ENCODE measurements at regions not wholly inside any gene's neighbourhood (a gene's known extent, or its start where the extent isn't known, plus 50 kb on each side); places are given as distances from the start of the nearest gene placed in this dataset.
"Not testable (repeated sequence)": the region's sequence is repeated elsewhere in the genome, so short reads cannot be mapped to it uniquely, and the experiment has no call there.

GRCh38 chr16:87149051-87149450, 168.1 kb downstream of the C16orf95 start:
- Histone ChIP-seq H3K4me3 (replicated peaks; ENCODE audit: low read depth, low read length) (no peak overlapping the region), H3K27me3 (replicated peaks; ENCODE audit: control insufficient read depth, insufficient read depth, low read length) (no peaks in the 10 kb centered on the region), H3K36me3 (ENCODE audit: control insufficient read depth, insufficient read depth, low read length) (no peaks in the 10 kb centered on the region)
- TF ChIP-seq, protein P1, sequence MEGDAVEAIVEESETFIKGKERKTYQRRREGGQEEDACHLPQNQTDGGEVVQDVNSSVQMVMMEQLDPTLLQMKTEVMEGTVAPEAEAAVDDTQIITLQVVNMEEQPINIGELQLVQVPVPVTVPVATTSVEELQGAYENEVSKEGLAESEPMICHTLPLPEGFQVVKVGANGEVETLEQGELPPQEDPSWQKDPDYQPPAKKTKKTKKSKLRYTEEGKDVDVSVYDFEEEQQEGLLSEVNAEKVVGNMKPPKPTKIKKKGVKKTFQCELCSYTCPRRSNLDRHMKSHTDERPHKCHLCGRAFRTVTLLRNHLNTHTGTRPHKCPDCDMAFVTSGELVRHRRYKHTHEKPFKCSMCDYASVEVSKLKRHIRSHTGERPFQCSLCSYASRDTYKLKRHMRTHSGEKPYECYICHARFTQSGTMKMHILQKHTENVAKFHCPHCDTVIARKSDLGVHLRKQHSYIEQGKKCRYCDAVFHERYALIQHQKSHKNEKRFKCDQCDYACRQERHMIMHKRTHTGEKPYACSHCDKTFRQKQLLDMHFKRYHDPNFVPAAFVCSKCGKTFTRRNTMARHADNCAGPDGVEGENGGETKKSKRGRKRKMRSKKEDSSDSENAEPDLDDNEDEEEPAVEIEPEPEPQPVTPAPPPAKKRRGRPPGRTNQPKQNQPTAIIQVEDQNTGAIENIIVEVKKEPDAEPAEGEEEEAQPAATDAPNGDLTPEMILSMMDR (IDR thresholded peaks at IDR 0.05; ENCODE audit: insufficient read depth, low read length, poor library complexity, severe bottlenecking), result no peak
- DNase-seq (ENCODE audit: extremely low read depth, insufficient read length), result no peak

- H3K36me3 ChIP-seq (ENCODE audit: control insufficient read depth, insufficient read depth, low read length), result no peaks in the 10 kb centered on the region
- no peak for DNase-seq (ENCODE audit: extremely low read depth, insufficient read length)
- TF ChIP-seq, protein P1 (IDR thresholded peaks at IDR 0.05; ENCODE audit: insufficient read depth, low read length, poor library complexity, severe bottlenecking), result no peak
- no peak overlapping the region for H3K4me3 ChIP-seq (replicated peaks; ENCODE audit: low read depth, low read length)
- no peaks in the 10 kb centered on the region for H3K27me3 ChIP-seq (replicated peaks; ENCODE audit: control insufficient read depth, insufficient read depth, low read length)
These were observed 166.9 kb downstream of the C16orf95 start for GRCh38 chr16:87150262-87150661.

- no peak for DNase-seq (ENCODE audit: extremely low read depth, insufficient read length)
- H3K27me3 ChIP-seq (replicated peaks; ENCODE audit: control insufficient read depth, insufficient read depth, low read length), result no peaks in the 10 kb centered on the region
These were observed 166.4 kb downstream of the C16orf95 start for GRCh38 chr16:87150681-87151280.

GRCh38 chr16:87152221-87152755, 164.9 kb downstream of the C16orf95 start:
- Histone ChIP-seq H3K27me3 (replicated peaks; ENCODE audit: control insufficient read depth, insufficient read depth, low read length) (no peaks in the 10 kb centered on the region), H3K4me3 (replicated peaks; ENCODE audit: low read depth, low read length) (no peak overlapping the region), H3K36me3 (ENCODE audit: control insufficient read depth, insufficient read depth, low read length) (no peaks in the 10 kb centered on the region)
- TF ChIP-seq, protein P1 (IDR thresholded peaks at IDR 0.05; ENCODE audit: insufficient read depth, low read length, poor library complexity, severe bottlenecking), result no peak
- DNase-seq (ENCODE audit: extremely low read depth, insufficient read length), result no peak

More at GRCh38 chr16:87150681-87151280, 166.4 kb downstream of the C16orf95 start:
- Histone ChIP-seq H3K36me3 (ENCODE audit: control insufficient read depth, insufficient read depth, low read length) (no peaks in the 10 kb centered on the region), H3K4me3 (replicated peaks; ENCODE audit: low read depth, low read length) (no peak overlapping the region)
- TF ChIP-seq, protein P1 (IDR thresholded peaks at IDR 0.05; ENCODE audit: insufficient read depth, low read length, poor library complexity, severe bottlenecking), result no peak

DNA sequence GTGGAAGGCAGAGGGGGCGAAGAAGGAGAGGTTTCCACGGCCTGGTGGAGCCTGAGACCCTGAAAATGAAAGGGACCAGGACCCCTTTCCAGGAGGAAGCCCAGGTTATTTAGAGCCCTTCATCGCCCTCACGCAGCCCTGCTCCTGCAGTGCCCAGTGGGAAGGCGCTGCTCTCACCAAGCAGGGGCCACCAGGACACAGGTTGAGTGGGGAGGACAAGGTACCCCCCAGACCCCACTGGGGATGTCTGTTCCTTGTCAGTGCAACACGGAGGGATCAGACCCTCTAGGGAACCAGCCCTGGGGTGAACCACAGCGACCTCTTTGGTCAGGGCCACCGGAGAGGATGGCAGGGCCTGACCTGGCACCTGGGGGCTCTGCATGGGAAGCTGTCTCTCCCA, 163.9 kb downstream of the C16orf95 start:
- H3K27me3 ChIP-seq (replicated peaks; ENCODE audit: control insufficient read depth, insufficient read depth, low read length), result no peaks in the 10 kb centered on the region
- no peak overlapping the region for H3K4me3 ChIP-seq (replicated peaks; ENCODE audit: low read depth, low read length)
- TF ChIP-seq, protein P1 (IDR thresholded peaks at IDR 0.05; ENCODE audit: insufficient read depth, low read length, poor library complexity, severe bottlenecking), result no peak
- H3K36me3 ChIP-seq (ENCODE audit: control insufficient read depth, insufficient read depth, low read length), result no peaks in the 10 kb centered on the region
- no peak for DNase-seq (ENCODE audit: extremely low read depth, insufficient read length)

- not testable (repeated sequence) for H3K4me3 ChIP-seq (replicated peaks; ENCODE audit: low read depth, low read length); H3K36me3 ChIP-seq (ENCODE audit: control insufficient read depth, insufficient read depth, low read length); DNase-seq (ENCODE audit: extremely low read depth, insufficient read length); H3K27me3 ChIP-seq (replicated peaks; ENCODE audit: control insufficient read depth, insufficient read depth, low read length)
These were observed 161.9 kb downstream of the C16orf95 start for GRCh38 chr16:87155315-87155714.

Measured in GM06990 (cell line).